Endothelial cell of umbilical vein (primary cell): ENCODE measurements at regions not wholly inside any gene's neighbourhood (a gene's known extent, or its start where the extent isn't known, plus 50 kb on each side); places are given as distances from the start of the nearest gene placed in this dataset.

Experiments
- BruUV-seq: library from RNA; stranded (reverse); fragments of 400-500 nt; replicated peaks from 2 replicates; lab custom pipeline; 2021; lab: Mats Ljungman, UMichigan
- CTCF ChIA-PET: fragments of 300-600, 350-600 bp; sonication (Branson Sonifier 250); formaldehyde crosslinking; loops from one replicate; lab custom pipeline; 2021; ENCODE audit warnings: antibody characterized with exemption, inconsistent platforms; lab: Charles Lee
- POLR2A ChIA-PET: fragments of 300-600, 350-600 bp; sonication (Branson Sonifier 250); formaldehyde crosslinking; loops from one replicate; lab custom pipeline; 2021; ENCODE audit warnings: antibody characterized with exemption, inconsistent platforms; lab: Charles Lee
- DNase-seq: peaks from one replicate; pipeline ENCODE4 v3.0.0-alpha.2; 2011; ENCODE audit warnings: low read depth, low spot score
- FAIRE-seq: peaks from 2 replicates; lab custom pipeline; 2011; peaks lifted over from hg19 to GRCh38; lab: Jason Lieb, UNC
- H2AFZ ChIP-seq: 2 replicates; pipeline ENCODE4 v1.6.0; 2012; ENCODE audit warnings: low read depth, low read length, control low read depth, inconsistent platforms
- H3K27ac ChIP-seq: 2 replicates; pipeline ENCODE4 v1.5.1; 2011; ENCODE audit warnings: low read depth, mild to moderate bottlenecking, control low read depth, low read length, moderate library complexity; ENCODE audit not compliant: insufficient read depth
- H3K27me3 ChIP-seq, 2 experiments: 2 replicates each; pipeline versions ENCODE4 v1.6.0 to v1.6.1; 2011; ENCODE audit warnings: low read length in 2 of 2, mixed read lengths in 1 of 2; ENCODE audit not compliant: control insufficient read depth in 2 of 2, insufficient read depth in 2 of 2
- H3K36me3 ChIP-seq, 2 experiments: 2 replicates in 1 of 2; 3 replicates in 1 of 2; pipeline ENCODE4 v1.5.1; 2011; ENCODE audit warnings: low read length in 2 of 2, mild to moderate bottlenecking in 1 of 2, moderate library complexity in 1 of 2; ENCODE audit not compliant: control insufficient read depth in 2 of 2, insufficient read depth in 2 of 2; ENCODE audit errors: extremely low read depth in 1 of 2
- H3K4me1 ChIP-seq: 3 replicates; pipeline ENCODE4 v1.5.1; 2011; ENCODE audit warnings: mild to moderate bottlenecking, low read length; ENCODE audit not compliant: control insufficient read depth, insufficient read depth; ENCODE audit errors: extremely low read depth
- H3K4me2 ChIP-seq: 2 replicates; pipeline ENCODE4 v1.6.1; 2011; ENCODE audit warnings: low read length, control low read depth, mixed read lengths; ENCODE audit not compliant: insufficient read depth
- H3K4me3 ChIP-seq, 3 experiments: fragments of 200-600 bp in 1 of 3; sonication (generic), shearing (Covaris generic) in 1 of 3; replicated peaks in 1 of 3; 2 replicates each; pipeline ENCODE4 v1.5.1; 2011 to 2016; ENCODE audit warnings: control low read depth in 3 of 3, low read length in 3 of 3, mild to moderate bottlenecking in 2 of 3, inconsistent platforms in 1 of 3, low read depth in 1 of 3, moderate library complexity in 1 of 3; ENCODE audit not compliant: insufficient read depth in 1 of 3
- H3K79me2 ChIP-seq: 2 replicates; pipeline ENCODE4 v1.6.0; 2012; ENCODE audit warnings: low read length, inconsistent platforms; ENCODE audit not compliant: control insufficient read depth, insufficient read depth
- H3K9ac ChIP-seq: replicated peaks from 2 replicates; pipeline ENCODE3; 2011; ENCODE audit warnings: low read length, control low read depth; ENCODE audit not compliant: insufficient read depth; ENCODE audit errors: extremely low read depth
- H3K9me1 ChIP-seq: replicated peaks from 3 replicates; pipeline ENCODE4 v1.6.0; 2011; ENCODE audit warnings: mild to moderate bottlenecking, low read length; ENCODE audit not compliant: control insufficient read depth, insufficient read depth; ENCODE audit errors: extremely low read depth
- H3K9me3 ChIP-seq: replicated peaks from 2 replicates; pipeline ENCODE4 v1.5.1; 2012; ENCODE audit warnings: low read length, inconsistent platforms; ENCODE audit not compliant: control insufficient read depth, insufficient read depth
- H4K20me1 ChIP-seq: replicated peaks from 2 replicates; pipeline ENCODE3; 2011; ENCODE audit warnings: mild to moderate bottlenecking, low read length; ENCODE audit not compliant: control insufficient read depth, insufficient read depth; ENCODE audit errors: extremely low read depth
- EZH2 ChIP-seq: IDR thresholded peaks from 2 replicates; pipeline ENCODE4 v1.6.1; 2012; ENCODE audit warnings: borderline replicate concordance, low read depth, mild to moderate bottlenecking, moderate library complexity, low read length, inconsistent platforms; ENCODE audit not compliant: severe bottlenecking
- FOS ChIP-seq: IDR thresholded peaks from 2 replicates; pipeline ENCODE4 v1.6.1; 2011; ENCODE audit warnings: mild to moderate bottlenecking, low read length, moderate library complexity, borderline replicate concordance; ENCODE audit not compliant: insufficient read depth
- GATA2 ChIP-seq: IDR thresholded peaks from 2 replicates; pipeline ENCODE4 v1.7.0; 2011; ENCODE audit warnings: low read depth, mild to moderate bottlenecking, moderate library complexity, mixed read lengths, low read length; ENCODE audit not compliant: insufficient read length, insufficient read depth
- JUN ChIP-seq: IDR thresholded peaks from 2 replicates; pipeline ENCODE4 v1.6.1; 2011; ENCODE audit warnings: borderline replicate concordance, low read depth; ENCODE audit not compliant: insufficient read length, insufficient read depth
- MYC ChIP-seq: IDR thresholded peaks from one replicate; pipeline ENCODE4 v1.6.1; 2011; ENCODE audit warnings: mild to moderate bottlenecking, low read depth, low read length
- POLR2A ChIP-seq: IDR thresholded peaks from 2 replicates; pipeline ENCODE4 v1.6.1; 2012; ENCODE audit warnings: low read depth, mild to moderate bottlenecking, control low read depth, low read length
- POLR2AphosphoS5 ChIP-seq: IDR thresholded peaks from 2 replicates; pipeline ENCODE4 v1.6.1; 2012; ENCODE audit warnings: low read depth, mild to moderate bottlenecking, control low read depth, low read length, moderate library complexity; ENCODE audit not compliant: insufficient read depth
- dilution Hi-C: fragments of 300-500 bp; cut with MboI; formaldehyde crosslinking; loops from one replicate; pipeline ENCODE4 v1.15.0; 2019; ENCODE audit warnings: low sequenced_read_pairs; ENCODE audit not compliant: extremely low pct_ligation_motif_present
- intact Hi-C: fragments of 100-400 bp; cut with micrococcal nuclease; formaldehyde crosslinking; loops from one replicate; pipeline ENCODE4 v1.10.0; 2022
- TF ChIP-seq, protein P1 (sequence below): IDR thresholded peaks from 2 replicates; pipeline ENCODE4 v1.6.1; 2011; ENCODE audit not compliant: insufficient read depth, insufficient read length
- TF ChIP-seq, protein P2 (sequence below), 2 donors: IDR thresholded peaks; 1 replicate in 1 of 2; 2 replicates in 1 of 2; pipeline ENCODE4 v1.5.1; 2011; ENCODE audit warnings: low read length in 2 of 2, mild to moderate bottlenecking in 2 of 2, moderate library complexity in 2 of 2, control low read depth in 1 of 2, inconsistent platforms in 1 of 2, low read depth in 1 of 2; ENCODE audit not compliant: insufficient read depth in 1 of 2; ENCODE audit errors: extremely low read depth in 1 of 2

DNA sequence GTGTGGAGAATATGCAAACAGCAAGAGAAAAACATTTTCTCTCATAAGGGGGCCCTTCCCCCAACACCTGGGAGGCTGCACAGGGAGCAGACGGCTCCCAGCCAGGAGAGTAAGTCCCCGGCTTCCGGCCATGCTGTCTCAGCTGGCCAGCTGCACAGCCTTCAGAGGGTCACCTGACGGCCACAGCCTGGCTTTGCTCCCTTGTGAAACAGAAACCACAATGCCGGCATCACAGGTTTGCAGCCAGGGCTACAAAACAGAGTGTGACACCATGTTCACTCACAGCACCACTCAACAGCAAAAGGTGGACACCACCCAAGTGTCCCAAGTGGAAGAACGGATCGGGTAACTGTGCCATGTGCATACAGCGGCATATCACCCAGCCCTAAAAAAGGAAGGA, 86.9 kb upstream of the GPC1 start:
- no peak overlapping the region for H3K4me3 ChIP-seq
- no TSS peak for BruUV-seq
- H3K79me2 ChIP-seq = no peaks in the 10 kb centered on the region
- H2AFZ ChIP-seq = no peak overlapping the region
- dilution Hi-C loops = no loop called here
- ChIA-PET CTCF (no interaction called here), POLR2A (no interaction called here)
- H3K9me1 ChIP-seq = no peaks in the 10 kb centered on the region
- H3K27me3 ChIP-seq = no peaks in the 10 kb centered on the region
- no peaks in the 10 kb centered on the region for H3K9me3 ChIP-seq
- DNase-seq = no peak
- no peak overlapping the region for H3K27ac ChIP-seq
- intact Hi-C loops = loop anchor here (5.0 kb wide), 1 partner anchor 1006 kb away; no protein-coding TSS in a partner anchor
- no peak overlapping the region for H3K9ac ChIP-seq
- TF ChIP-seq MYC = no peak
- TF ChIP-seq, protein P1, sequence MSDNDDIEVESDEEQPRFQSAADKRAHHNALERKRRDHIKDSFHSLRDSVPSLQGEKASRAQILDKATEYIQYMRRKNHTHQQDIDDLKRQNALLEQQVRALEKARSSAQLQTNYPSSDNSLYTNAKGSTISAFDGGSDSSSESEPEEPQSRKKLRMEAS = no peak
- no peak overlapping the region for H3K4me2 ChIP-seq
- no peaks in the 10 kb centered on the region for H3K36me3 ChIP-seq
- H3K4me1 ChIP-seq = no peaks in the 10 kb centered on the region
- FAIRE-seq = no peak
- no peaks in the 10 kb centered on the region for H4K20me1 ChIP-seq

DNA sequence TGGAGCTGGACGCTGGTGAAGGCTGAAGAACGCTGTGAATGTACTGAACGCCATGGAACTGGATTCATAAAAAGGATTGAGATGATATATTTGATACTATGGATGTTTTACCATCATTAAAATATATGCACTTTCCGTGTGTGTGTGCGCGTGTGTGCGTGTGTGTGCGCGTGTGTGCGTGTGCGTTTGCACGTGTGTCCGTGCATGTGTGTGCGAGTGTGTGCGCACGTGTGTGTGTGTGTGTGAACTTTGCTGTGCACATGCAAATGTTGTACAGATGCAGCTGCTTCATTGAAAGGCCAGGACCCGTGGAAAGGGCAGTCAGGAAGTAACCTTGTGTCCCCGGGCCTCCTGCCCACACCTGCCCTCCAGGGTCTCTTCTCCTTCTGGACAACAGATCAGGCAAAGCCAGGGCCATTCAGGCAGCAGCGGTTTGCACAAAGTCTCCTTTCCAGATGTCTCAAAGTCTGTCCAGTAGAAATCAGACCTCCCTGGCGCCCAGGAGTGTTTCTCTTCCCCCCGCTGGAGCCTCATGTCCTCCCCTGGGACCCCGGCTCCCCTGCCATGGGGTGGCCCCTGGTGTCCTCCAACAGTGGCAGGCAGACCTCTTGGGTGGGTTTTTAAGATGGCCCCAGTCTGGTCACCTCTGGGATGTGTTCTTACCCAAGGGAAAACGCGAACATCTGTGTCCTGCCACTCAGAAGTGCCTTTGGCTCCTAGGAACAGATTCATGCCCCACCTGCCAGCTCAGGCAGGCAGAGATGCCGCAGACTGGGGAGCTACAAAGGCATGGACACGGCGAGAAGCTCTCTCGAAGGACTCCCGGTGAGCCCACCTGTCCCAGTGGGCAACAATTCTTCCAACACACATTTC, 86.1 kb upstream of the GPC1 start:
- Histone ChIP-seq H3K9ac (no peak overlapping the region), H3K9me3 (no peaks in the 10 kb centered on the region), H4K20me1 (no peaks in the 10 kb centered on the region), H2AFZ (no peak overlapping the region), H3K4me1 (no peaks in the 10 kb centered on the region), H3K4me2 (no peak overlapping the region), H3K79me2 (no peaks in the 10 kb centered on the region), H3K9me1 (no peaks in the 10 kb centered on the region), H3K36me3 (no peaks in the 10 kb centered on the region), H3K4me3 (no peak overlapping the region), H3K27ac (no peak overlapping the region), H3K27me3 (no peaks in the 10 kb centered on the region)
- CTCF ChIA-PET = no interaction called here
- FAIRE-seq = no peak
- POLR2A ChIA-PET = no interaction called here
- TF ChIP-seq POLR2A (no peak), GATA2 (no peak), JUN (no peak), EZH2 (no peak), POLR2AphosphoS5 (no peak), MYC (no peak), FOS (no peak)
- TF ChIP-seq, protein P1 = no peak
- TF ChIP-seq, protein P2, sequence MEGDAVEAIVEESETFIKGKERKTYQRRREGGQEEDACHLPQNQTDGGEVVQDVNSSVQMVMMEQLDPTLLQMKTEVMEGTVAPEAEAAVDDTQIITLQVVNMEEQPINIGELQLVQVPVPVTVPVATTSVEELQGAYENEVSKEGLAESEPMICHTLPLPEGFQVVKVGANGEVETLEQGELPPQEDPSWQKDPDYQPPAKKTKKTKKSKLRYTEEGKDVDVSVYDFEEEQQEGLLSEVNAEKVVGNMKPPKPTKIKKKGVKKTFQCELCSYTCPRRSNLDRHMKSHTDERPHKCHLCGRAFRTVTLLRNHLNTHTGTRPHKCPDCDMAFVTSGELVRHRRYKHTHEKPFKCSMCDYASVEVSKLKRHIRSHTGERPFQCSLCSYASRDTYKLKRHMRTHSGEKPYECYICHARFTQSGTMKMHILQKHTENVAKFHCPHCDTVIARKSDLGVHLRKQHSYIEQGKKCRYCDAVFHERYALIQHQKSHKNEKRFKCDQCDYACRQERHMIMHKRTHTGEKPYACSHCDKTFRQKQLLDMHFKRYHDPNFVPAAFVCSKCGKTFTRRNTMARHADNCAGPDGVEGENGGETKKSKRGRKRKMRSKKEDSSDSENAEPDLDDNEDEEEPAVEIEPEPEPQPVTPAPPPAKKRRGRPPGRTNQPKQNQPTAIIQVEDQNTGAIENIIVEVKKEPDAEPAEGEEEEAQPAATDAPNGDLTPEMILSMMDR (IDR thresholded peaks at IDR 0.05; ENCODE audit: extremely low read depth in 1 of 2, insufficient read depth in 1 of 2, low read depth in 1 of 2, low read length in 2 of 2) = no peak
- BruUV-seq = no TSS peak
- DNase-seq = no peak
- intact Hi-C loops = loop anchor here (5.0 kb wide), 1 partner anchor 1007 kb away; no protein-coding TSS in a partner anchor
- dilution Hi-C loops = no loop called here
